ENCODE measurements at regions not wholly inside any gene's neighbourhood (a gene's known extent, or its start where the extent isn't known, plus 50 kb on each side); places are given as distances from the start of the nearest gene placed in this dataset.

DNA sequence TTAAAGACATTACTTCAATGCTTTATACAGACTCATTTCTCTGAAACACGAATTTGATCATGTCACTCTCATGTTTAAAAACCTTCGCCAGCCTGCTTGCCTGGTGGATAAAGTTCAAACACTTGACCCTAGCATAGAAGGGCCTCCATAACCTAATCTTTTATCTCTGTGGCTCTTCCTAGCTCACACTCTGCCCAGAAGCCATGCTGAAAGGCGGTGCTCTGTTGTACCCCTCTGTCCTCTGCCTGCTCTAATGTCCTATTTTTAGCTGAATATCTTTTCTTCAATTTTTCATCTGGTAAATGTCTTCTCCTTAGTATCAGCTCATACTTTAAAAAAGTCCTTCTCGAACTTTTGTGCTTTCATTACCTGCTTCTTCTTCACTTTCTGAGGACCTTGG, 302.6 kb upstream of the BOD1L1 start:
- 80 to 90% (median 87%) methylated on average over 4 of the region's 4 CpGs for WGBS, 4 donors
- H3K4me1 ChIP-seq (replicated peaks in 1 of 2) = peaks cover 0 to 7% of the 10 kb centered on the region in 2 donors
- H3K4me3 ChIP-seq = no peak overlapping the region
- intact Hi-C loops (cut with DNase I) = no loop called here
- TF ChIP-seq POLR2A (IDR thresholded peaks at IDR 0.05) = no peak
- TF ChIP-seq, protein P1, sequence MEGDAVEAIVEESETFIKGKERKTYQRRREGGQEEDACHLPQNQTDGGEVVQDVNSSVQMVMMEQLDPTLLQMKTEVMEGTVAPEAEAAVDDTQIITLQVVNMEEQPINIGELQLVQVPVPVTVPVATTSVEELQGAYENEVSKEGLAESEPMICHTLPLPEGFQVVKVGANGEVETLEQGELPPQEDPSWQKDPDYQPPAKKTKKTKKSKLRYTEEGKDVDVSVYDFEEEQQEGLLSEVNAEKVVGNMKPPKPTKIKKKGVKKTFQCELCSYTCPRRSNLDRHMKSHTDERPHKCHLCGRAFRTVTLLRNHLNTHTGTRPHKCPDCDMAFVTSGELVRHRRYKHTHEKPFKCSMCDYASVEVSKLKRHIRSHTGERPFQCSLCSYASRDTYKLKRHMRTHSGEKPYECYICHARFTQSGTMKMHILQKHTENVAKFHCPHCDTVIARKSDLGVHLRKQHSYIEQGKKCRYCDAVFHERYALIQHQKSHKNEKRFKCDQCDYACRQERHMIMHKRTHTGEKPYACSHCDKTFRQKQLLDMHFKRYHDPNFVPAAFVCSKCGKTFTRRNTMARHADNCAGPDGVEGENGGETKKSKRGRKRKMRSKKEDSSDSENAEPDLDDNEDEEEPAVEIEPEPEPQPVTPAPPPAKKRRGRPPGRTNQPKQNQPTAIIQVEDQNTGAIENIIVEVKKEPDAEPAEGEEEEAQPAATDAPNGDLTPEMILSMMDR (IDR thresholded peaks at IDR 0.05) = no peak
- H3K36me3 ChIP-seq (replicated peaks in 1 of 2) = no peaks in the 10 kb centered on the region
- H3K27me3 ChIP-seq = no peaks in the 10 kb centered on the region
- no peak overlapping the region for H3K27ac ChIP-seq
- no peaks in the 10 kb centered on the region for H3K9me3 ChIP-seq (replicated peaks in 1 of 3)
- no peak for DNase-seq

- Histone ChIP-seq H3K27me3 (no peaks in the 10 kb centered on the region), H3K4me1 (replicated peaks in 1 of 2) (peaks cover 0 to 7% of the 10 kb centered on the region in 2 donors), H3K9me3 (replicated peaks in 1 of 3) (no peaks in the 10 kb centered on the region), H3K4me3 (no peak overlapping the region), H3K36me3 (replicated peaks in 1 of 2) (no peaks in the 10 kb centered on the region), H3K27ac (no peak overlapping the region)
- 39 to 87% (median 74%) methylated on average over 2 to 4 of the region's 4 CpGs for WGBS, 4 donors
- TF ChIP-seq, protein P1 (IDR thresholded peaks at IDR 0.05) = no peak
- TF ChIP-seq POLR2A (IDR thresholded peaks at IDR 0.05) = no peak
- DNase-seq = no peak
- intact Hi-C loops (cut with DNase I) = no loop called here
These were observed 305.7 kb upstream of the BOD1L1 start for GRCh38 chr4:13933191-13933590.

DNA sequence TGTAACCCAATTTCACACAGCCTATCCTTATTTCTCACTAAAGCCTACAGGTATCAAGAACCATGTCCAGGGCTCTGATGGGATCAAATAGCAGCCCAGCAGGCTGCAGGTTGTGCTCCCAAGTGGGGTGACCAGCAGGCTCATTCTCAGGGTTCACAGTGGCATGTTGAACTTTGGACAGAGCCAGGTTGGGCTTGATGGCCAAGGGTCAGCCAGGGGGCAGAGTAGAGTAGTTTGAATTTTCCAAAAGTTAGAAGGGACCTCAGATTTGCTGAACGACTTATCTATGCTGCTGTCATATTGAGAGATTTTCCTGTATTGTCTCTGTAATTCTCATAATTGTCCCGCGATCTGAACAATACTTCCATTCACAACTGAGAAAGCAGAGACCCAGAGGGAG, 310.8 kb upstream of the BOD1L1 start:
- Histone ChIP-seq H3K4me3 (no peak overlapping the region), H3K4me1 (replicated peaks in 1 of 2) (peaks cover 0 to 7% of the 10 kb centered on the region in 2 donors), H3K27ac (no peak overlapping the region), H3K9me3 (replicated peaks in 1 of 3) (no peaks in the 10 kb centered on the region), H3K36me3 (replicated peaks in 1 of 2) (no peaks in the 10 kb centered on the region), H3K27me3 (no peaks in the 10 kb centered on the region)
- WGBS, 4 donors = 83 to 88% (median 87%) methylated on average over 3 of the region's 3 CpGs
- TF ChIP-seq, protein P1 (IDR thresholded peaks at IDR 0.05) = no peak
- intact Hi-C loops (cut with DNase I) = no loop called here
- DNase-seq = no peak

DNA sequence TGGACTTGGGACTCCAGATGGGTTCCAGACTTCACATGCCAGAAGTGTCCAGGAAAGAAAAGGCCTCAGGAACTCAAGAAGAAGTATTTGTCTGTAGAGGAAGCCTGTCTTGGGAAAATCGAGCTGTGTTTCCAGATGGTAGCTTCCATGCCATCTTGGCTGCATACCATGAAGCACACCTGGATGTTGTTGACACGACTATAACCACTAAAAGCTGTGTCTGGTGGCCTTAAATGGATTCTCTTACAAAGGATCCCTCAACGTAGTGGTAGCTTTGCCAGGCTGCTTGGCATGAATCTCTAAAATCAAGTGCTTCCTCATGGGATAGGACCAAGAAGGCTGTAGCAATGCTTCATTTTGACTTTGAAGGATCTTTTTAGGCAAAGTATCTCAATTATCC, 313.4 kb upstream of the BOD1L1 start:
- Histone ChIP-seq H3K27ac (no peak overlapping the region), H3K9me3 (replicated peaks in 1 of 3) (no peaks in the 10 kb centered on the region), H3K27me3 (no peaks in the 10 kb centered on the region), H3K4me1 (replicated peaks in 1 of 2) (no peaks in the 10 kb centered on the region), H3K36me3 (replicated peaks in 1 of 2) (no peaks in the 10 kb centered on the region), H3K4me3 (no peak overlapping the region)
- no peak for TF ChIP-seq POLR2A (IDR thresholded peaks at IDR 0.05)
- TF ChIP-seq, protein P1 (IDR thresholded peaks at IDR 0.05) = no peak
- WGBS, 4 donors = 87 to 92% (median 90%) methylated on average over 3 of the region's 3 CpGs
- intact Hi-C loops (cut with DNase I) = no loop called here
- no peak for DNase-seq

Measured in adrenal gland (tissue), 9 donors.